ENCODE measurements at regions not wholly inside any gene's neighbourhood (a gene's known extent, or its start where the extent isn't known, plus 50 kb on each side); places are given as distances from the start of the nearest gene placed in this dataset.

- Histone ChIP-seq H3K27ac (ENCODE audit: poor library complexity, severe bottlenecking) (no peak overlapping the region), H3K4me1 (ENCODE audit: insufficient read depth, poor library complexity, severe bottlenecking) (no peaks in the 10 kb centered on the region), H3K9me3 (ENCODE audit: severe bottlenecking) (no peaks in the 10 kb centered on the region), H3K36me3 (ENCODE audit: low read depth) (no peaks in the 10 kb centered on the region), H3K4me3 (ENCODE audit: severe bottlenecking) (no peak overlapping the region), H3K27me3 (ENCODE audit: insufficient read depth, poor library complexity, severe bottlenecking) (no peaks in the 10 kb centered on the region)
- DNase-seq (ENCODE audit: low spot score) = no peak
- no peak for ATAC-seq (ENCODE audit: low read depth)
- TF ChIP-seq CTCF (IDR thresholded peaks at IDR 0.05; ENCODE audit: poor library complexity, severe bottlenecking) = no peak
Measured at GRCh38 chr10:10845826-10846503, 171.7 kb upstream of the CELF2 start.

GRCh38 chr10:10846504-10846900 is 171.2 kb upstream of the CELF2 start:
- H3K27ac ChIP-seq (ENCODE audit: poor library complexity, severe bottlenecking) = no peak overlapping the region
- DNase-seq (ENCODE audit: low spot score) = no peak
- ATAC-seq (ENCODE audit: low read depth) = no peak
- no peak overlapping the region for H3K4me3 ChIP-seq (ENCODE audit: severe bottlenecking)
- no peaks in the 10 kb centered on the region for H3K27me3 ChIP-seq (ENCODE audit: insufficient read depth, poor library complexity, severe bottlenecking)
- no peak for TF ChIP-seq CTCF (IDR thresholded peaks at IDR 0.05; ENCODE audit: poor library complexity, severe bottlenecking)
- no peaks in the 10 kb centered on the region for H3K4me1 ChIP-seq (ENCODE audit: insufficient read depth, poor library complexity, severe bottlenecking)
- H3K36me3 ChIP-seq (ENCODE audit: low read depth) = no peaks in the 10 kb centered on the region
- H3K9me3 ChIP-seq (ENCODE audit: severe bottlenecking) = no peaks in the 10 kb centered on the region

GRCh38 chr10:10847387-10847786 is 170.3 kb upstream of the CELF2 start:
- Histone ChIP-seq H3K27me3 (ENCODE audit: insufficient read depth, poor library complexity, severe bottlenecking) (no peaks in the 10 kb centered on the region), H3K4me3 (ENCODE audit: severe bottlenecking) (no peak overlapping the region), H3K27ac (ENCODE audit: poor library complexity, severe bottlenecking) (no peak overlapping the region), H3K36me3 (ENCODE audit: low read depth) (no peaks in the 10 kb centered on the region), H3K9me3 (ENCODE audit: severe bottlenecking) (no peaks in the 10 kb centered on the region), H3K4me1 (ENCODE audit: insufficient read depth, poor library complexity, severe bottlenecking) (no peaks in the 10 kb centered on the region)
- no peak for TF ChIP-seq CTCF (IDR thresholded peaks at IDR 0.05; ENCODE audit: poor library complexity, severe bottlenecking)
- ATAC-seq (ENCODE audit: low read depth) (no peak), DNase-seq (ENCODE audit: low spot score) (no peak)

GRCh38 chr10:10848488-10849111 is 169.1 kb upstream of the CELF2 start:
- Histone ChIP-seq H3K27ac (ENCODE audit: poor library complexity, severe bottlenecking) (no peak overlapping the region), H3K4me1 (ENCODE audit: insufficient read depth, poor library complexity, severe bottlenecking) (no peaks in the 10 kb centered on the region), H3K27me3 (ENCODE audit: insufficient read depth, poor library complexity, severe bottlenecking) (no peaks in the 10 kb centered on the region), H3K9me3 (ENCODE audit: severe bottlenecking) (no peaks in the 10 kb centered on the region), H3K36me3 (ENCODE audit: low read depth) (no peaks in the 10 kb centered on the region), H3K4me3 (ENCODE audit: severe bottlenecking) (no peak overlapping the region)
- TF ChIP-seq CTCF (IDR thresholded peaks at IDR 0.05; ENCODE audit: poor library complexity, severe bottlenecking) = no peak
- DNase-seq (ENCODE audit: low spot score) = no peak
- no peak for ATAC-seq (ENCODE audit: low read depth)

GRCh38 chr10:10849306-10849705 is 168.4 kb upstream of the CELF2 start:
- Histone ChIP-seq H3K36me3 (ENCODE audit: low read depth) (no peaks in the 10 kb centered on the region), H3K27me3 (ENCODE audit: insufficient read depth, poor library complexity, severe bottlenecking) (no peaks in the 10 kb centered on the region), H3K9me3 (ENCODE audit: severe bottlenecking) (no peaks in the 10 kb centered on the region), H3K27ac (ENCODE audit: poor library complexity, severe bottlenecking) (no peak overlapping the region), H3K4me1 (ENCODE audit: insufficient read depth, poor library complexity, severe bottlenecking) (no peaks in the 10 kb centered on the region), H3K4me3 (ENCODE audit: severe bottlenecking) (no peak overlapping the region)
- TF ChIP-seq CTCF (IDR thresholded peaks at IDR 0.05; ENCODE audit: poor library complexity, severe bottlenecking) = no peak
- no peak for DNase-seq (ENCODE audit: low spot score)
- no peak for ATAC-seq (ENCODE audit: low read depth)

All from RWPE2 (cell line).